Breast epithelium (tissue), 4 donors: ENCODE measurements at regions not wholly inside any gene's neighbourhood (a gene's known extent, or its start where the extent isn't known, plus 50 kb on each side); places are given as distances from the start of the nearest gene placed in this dataset.

Source experiments
- DNase-seq, 2 donors: peaks; one replicate each; pipeline ENCODE4 v3.0.0-alpha.2; 2019; ENCODE audit warnings: low spot score in 2 of 2
- H3K27ac ChIP-seq, 2 donors: fragments of 200-600 bp; sonication (generic) in 1 of 2; one replicate each; pipeline ENCODE4 v1.5.1; 2016 to 2019; ENCODE audit warnings: mild to moderate bottlenecking in 1 of 2
- H3K27me3 ChIP-seq, 2 donors: fragments of 200-600 bp; sonication (generic) in 1 of 2; one replicate each; pipeline versions ENCODE4 v1.5.1 to v1.6.0; 2017 to 2019; ENCODE audit warnings: control low read depth in 1 of 2, mild to moderate bottlenecking in 1 of 2
- H3K36me3 ChIP-seq: fragments of 200-600 bp; one replicate; pipeline ENCODE4 v1.5.1; 2019
- H3K4me1 ChIP-seq, 2 donors: fragments of 200-600 bp; sonication (generic); one replicate each; pipeline ENCODE4 v1.5.1; 2016 to 2019; ENCODE audit warnings: control low read depth in 1 of 2
- H3K4me3 ChIP-seq, 3 donors: fragments of 200-600 bp; sonication (generic); 1 replicate in 2 of 3; 2 replicates in 1 of 3; pipeline ENCODE4 v1.5.1; 2016 to 2019; ENCODE audit warnings: mild to moderate bottlenecking in 3 of 3, moderate library complexity in 2 of 3
- H3K9me3 ChIP-seq, 2 donors: fragments of 200-600 bp; sonication (generic) in 1 of 2; one replicate each; pipeline ENCODE4 v1.5.1; 2016 to 2019; ENCODE audit warnings: control low read depth in 1 of 2
- CTCF ChIP-seq, 3 donors: fragments of 450-650 bp; IDR thresholded peaks; one replicate each; pipeline ENCODE4 v1.5.1; 2016 to 2017; ENCODE audit warnings: antibody characterized with exemption in 3 of 3, mild to moderate bottlenecking in 3 of 3, moderate library complexity in 3 of 3
- POLR2A ChIP-seq: fragments of 450-650 bp; IDR thresholded peaks from one replicate; pipeline ENCODE4 v1.6.1; 2016; ENCODE audit warnings: antibody characterized with exemption, mild to moderate bottlenecking, moderate library complexity
- POLR2AphosphoS5 ChIP-seq, 3 donors: sonication (generic); formaldehyde crosslinking; IDR thresholded peaks; one replicate each; pipeline ENCODE4 v1.6.1; 2017; ENCODE audit warnings: antibody characterized with exemption in 3 of 3
- intact Hi-C: fragments of 100-400 bp; cut with DNase I; formaldehyde crosslinking; loops from one replicate; pipeline ENCODE4 v1.15.1; 2023; ENCODE audit warnings: low total_unique reads

- Histone ChIP-seq H3K4me1 (no peaks in the 10 kb centered on the region), H3K27ac (no peak overlapping the region), H3K27me3 (no peaks in the 10 kb centered on the region), H3K9me3 (peaks cover 0 to 6% of the 10 kb centered on the region in 2 donors), H3K4me3 (no peak overlapping the region), H3K36me3 (no peaks in the 10 kb centered on the region)
- no peak for DNase-seq
- intact Hi-C loops = no loop called here
- TF ChIP-seq CTCF (IDR thresholded peaks at IDR 0.05) (no peak), POLR2A (no peak), POLR2AphosphoS5 (IDR thresholded peaks at IDR 0.05) (no peak)
Measured at GRCh38 chrX:124592744-124593143, 246.4 kb downstream of the SH2D1A start.

GRCh38 chrX:124594017-124594651 lies 247.8 kb downstream of the SH2D1A start:
- no peak for TF ChIP-seq CTCF (IDR thresholded peaks at IDR 0.05)
- no peak for TF ChIP-seq POLR2A
- no peak for TF ChIP-seq POLR2AphosphoS5 (IDR thresholded peaks at IDR 0.05)
- no peak overlapping the region for H3K27ac ChIP-seq
- H3K27me3 ChIP-seq = no peaks in the 10 kb centered on the region
- intact Hi-C loops = no loop called here
- H3K36me3 ChIP-seq = no peaks in the 10 kb centered on the region
- H3K4me3 ChIP-seq = no peak overlapping the region
- no peak for DNase-seq
- H3K9me3 ChIP-seq = no peaks in the 10 kb centered on the region
- H3K4me1 ChIP-seq = no peaks in the 10 kb centered on the region

GRCh38 chrX:124605511-124605910 lies 259.1 kb downstream of the SH2D1A start:
- peaks cover 0 to 7% of the 10 kb centered on the region in 2 donors for H3K27me3 ChIP-seq
- H3K27ac ChIP-seq = no peak overlapping the region
- no peaks in the 10 kb centered on the region for H3K4me1 ChIP-seq
- no peak for DNase-seq
- no peak overlapping the region for H3K4me3 ChIP-seq
- no peaks in the 10 kb centered on the region for H3K36me3 ChIP-seq
- no peaks in the 10 kb centered on the region for H3K9me3 ChIP-seq
- intact Hi-C loops = no loop called here
- TF ChIP-seq POLR2A = no peak
- no peak for TF ChIP-seq CTCF (IDR thresholded peaks at IDR 0.05)
- no peak for TF ChIP-seq POLR2AphosphoS5 (IDR thresholded peaks at IDR 0.05)

- H3K27me3 ChIP-seq = peaks cover 0 to 7% of the 10 kb centered on the region in 2 donors
- no peak overlapping the region for H3K4me3 ChIP-seq
- intact Hi-C loops = no loop called here
- DNase-seq = no peak
- H3K27ac ChIP-seq = no peak overlapping the region
- TF ChIP-seq POLR2A = no peak
- no peak for TF ChIP-seq POLR2AphosphoS5 (IDR thresholded peaks at IDR 0.05)
- no peak for TF ChIP-seq CTCF (IDR thresholded peaks at IDR 0.05)
- no peaks in the 10 kb centered on the region for H3K9me3 ChIP-seq
- H3K36me3 ChIP-seq = no peaks in the 10 kb centered on the region
- H3K4me1 ChIP-seq = no peaks in the 10 kb centered on the region
Measured at GRCh38 chrX:124606724-124607123, 260.4 kb downstream of the SH2D1A start.

- Histone ChIP-seq H3K4me1 (no peaks in the 10 kb centered on the region), H3K4me3 (no peak overlapping the region), H3K36me3 (no peaks in the 10 kb centered on the region), H3K27me3 (no peaks in the 10 kb centered on the region), H3K27ac (no peak overlapping the region), H3K9me3 (no peaks in the 10 kb centered on the region)
- DNase-seq = no peak
- TF ChIP-seq POLR2A (no peak), POLR2AphosphoS5 (IDR thresholded peaks at IDR 0.05) (no peak), CTCF (IDR thresholded peaks at IDR 0.05) (no peak)
- intact Hi-C loops = no loop called here
Measured at GRCh38 chrX:124619710-124620109, 273.3 kb downstream of the SH2D1A start.
